GM23248 (cell line): ENCODE measurements at regions not wholly inside any gene's neighbourhood (a gene's known extent, or its start where the extent isn't known, plus 50 kb on each side); places are given as distances from the start of the nearest gene placed in this dataset.

Experiments
- EZH2 ChIP-seq: fragments of 200-600 bp; sonication (generic); IDR thresholded peaks from 2 replicates; pipeline ENCODE4 v1.6.1; 2018; ENCODE audit warnings: antibody characterized with exemption, mild to moderate bottlenecking; ENCODE audit not compliant: insufficient read depth, poor library complexity, severe bottlenecking
- EZH2phosphoT487 ChIP-seq: fragments of 200-600 bp; sonication (generic); IDR thresholded peaks from 2 replicates; pipeline ENCODE4 v1.6.1; 2018; ENCODE audit warnings: antibody characterized with exemption, moderate library complexity, mild to moderate bottlenecking, low read depth; ENCODE audit not compliant: insufficient read depth

DNA sequence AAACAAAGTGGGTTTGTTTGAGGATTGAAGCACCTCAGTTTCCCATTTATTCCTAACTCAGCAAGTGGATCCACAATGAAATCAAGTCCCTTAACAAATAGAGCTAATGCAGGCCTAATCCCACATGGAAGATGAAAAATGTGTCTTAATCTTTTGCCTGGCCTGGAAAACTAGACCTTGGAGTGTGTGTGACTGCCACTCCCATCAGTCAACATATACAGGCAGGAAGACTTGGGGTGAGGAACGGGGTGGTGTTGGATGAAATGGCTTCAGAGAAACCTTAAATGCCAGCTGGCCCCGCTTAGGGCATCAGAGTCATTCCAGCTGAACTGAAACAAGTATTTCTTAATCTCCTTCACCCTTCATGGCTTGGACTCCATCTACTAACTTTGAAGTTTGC is 269.5 kb downstream of the MAF start:
- TF ChIP-seq EZH2 (no peak), EZH2phosphoT487 (no peak)
